ENCODE measurements at regions not wholly inside any gene's neighbourhood (a gene's known extent, or its start where the extent isn't known, plus 50 kb on each side); places are given as distances from the start of the nearest gene placed in this dataset.

DNA sequence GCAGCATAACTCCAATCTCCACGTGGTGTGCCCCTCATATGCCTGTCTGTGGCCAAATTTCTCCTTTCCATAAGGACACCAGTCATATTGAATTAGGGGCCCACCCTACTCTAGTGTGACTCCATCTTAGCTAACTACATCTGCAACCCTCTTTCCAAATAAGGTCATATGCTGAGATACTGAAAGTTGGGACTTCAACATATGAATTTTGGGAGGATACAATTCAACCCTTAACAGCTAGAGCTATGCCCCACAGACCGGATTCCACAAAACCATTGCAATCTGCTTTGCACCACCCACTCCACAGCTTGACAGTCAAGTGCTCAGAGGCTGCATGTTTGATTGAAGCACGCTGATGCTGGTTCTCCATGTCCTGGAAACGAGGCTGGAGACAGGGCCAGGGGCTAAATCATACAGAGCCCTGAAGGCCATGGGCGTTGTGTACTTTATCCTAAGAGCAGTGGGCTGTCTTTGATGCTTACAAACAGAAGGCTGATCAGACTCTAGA lies 122.8 kb downstream of the MTX3 start:
- DNase-seq = no peak

DNA sequence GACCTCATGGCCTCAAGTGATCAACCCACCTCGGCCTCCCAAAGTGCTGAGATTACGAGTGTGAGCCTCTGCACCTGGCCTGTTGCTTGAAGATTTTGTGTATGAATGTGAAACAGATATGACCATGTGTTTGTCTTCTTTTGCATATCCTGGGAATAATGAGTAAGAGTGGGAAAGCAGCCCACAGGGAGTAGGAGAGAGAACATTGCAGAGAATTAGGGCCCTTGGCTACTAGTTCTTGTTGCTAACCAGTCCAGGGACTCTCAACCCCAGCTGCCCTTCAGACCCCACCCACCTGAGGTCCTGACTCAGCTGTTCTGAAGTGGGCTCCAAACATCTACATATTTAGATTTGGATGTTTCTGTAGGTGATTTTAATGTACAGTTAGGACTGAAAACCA lies 125.5 kb downstream of the MTX3 start:
- DNase-seq = no peak

DNA sequence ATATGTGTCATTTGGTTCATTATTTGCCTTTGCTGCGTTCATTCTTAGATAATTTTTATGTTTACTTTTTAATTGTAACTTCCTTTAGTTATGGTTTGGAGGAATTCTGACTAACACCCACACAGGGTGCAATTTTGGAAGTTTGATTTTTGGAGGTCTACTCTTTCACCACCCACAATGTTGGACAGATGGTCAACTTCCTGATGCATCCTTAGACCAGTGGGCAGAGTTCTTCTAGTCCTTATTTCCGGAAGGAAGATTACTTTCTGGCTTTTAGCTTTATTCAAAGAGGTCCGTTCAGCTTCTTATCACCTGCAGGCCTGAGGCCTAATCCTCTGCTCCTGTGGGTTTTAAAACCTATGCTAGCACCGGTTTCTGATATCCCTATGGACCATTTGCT lies 126.7 kb downstream of the MTX3 start:
- no peak for DNase-seq

DNA sequence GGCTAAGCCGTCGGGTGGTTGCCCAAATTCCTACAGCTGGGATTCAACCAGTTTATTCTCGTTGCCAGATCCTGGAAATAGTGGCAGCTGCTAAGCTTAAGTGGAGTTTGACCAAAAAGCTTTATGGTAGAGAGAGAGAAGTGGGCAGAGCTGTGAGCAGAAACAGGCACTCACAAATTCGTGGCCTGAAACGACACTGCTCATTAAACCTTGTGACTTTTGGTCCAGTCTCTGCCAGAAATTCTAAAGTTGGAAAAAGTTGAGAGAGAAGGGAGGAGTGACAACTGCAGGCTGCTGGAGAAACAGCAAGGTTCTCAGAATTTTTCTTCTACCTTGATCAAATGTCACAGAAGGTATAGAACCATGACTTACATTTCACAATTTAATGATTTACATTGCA lies 131.5 kb downstream of the MTX3 start:
- DNase-seq = no peak

DNA sequence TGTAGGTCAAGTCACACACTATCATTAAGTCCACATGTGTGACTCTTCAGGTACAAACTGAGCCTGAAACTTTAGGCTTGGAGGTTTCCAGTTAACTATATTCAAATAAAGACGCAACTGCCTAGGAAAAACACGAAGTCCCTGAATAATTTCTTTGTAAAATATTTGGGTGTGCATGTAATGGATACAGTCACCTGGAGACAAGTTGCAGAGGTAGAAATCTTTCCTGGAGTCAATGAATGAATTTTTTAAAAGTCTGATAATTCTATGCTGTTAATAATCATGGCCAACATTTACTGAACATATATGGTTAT lies 132.7 kb downstream of the MTX3 start:
- no peak for DNase-seq

DNA sequence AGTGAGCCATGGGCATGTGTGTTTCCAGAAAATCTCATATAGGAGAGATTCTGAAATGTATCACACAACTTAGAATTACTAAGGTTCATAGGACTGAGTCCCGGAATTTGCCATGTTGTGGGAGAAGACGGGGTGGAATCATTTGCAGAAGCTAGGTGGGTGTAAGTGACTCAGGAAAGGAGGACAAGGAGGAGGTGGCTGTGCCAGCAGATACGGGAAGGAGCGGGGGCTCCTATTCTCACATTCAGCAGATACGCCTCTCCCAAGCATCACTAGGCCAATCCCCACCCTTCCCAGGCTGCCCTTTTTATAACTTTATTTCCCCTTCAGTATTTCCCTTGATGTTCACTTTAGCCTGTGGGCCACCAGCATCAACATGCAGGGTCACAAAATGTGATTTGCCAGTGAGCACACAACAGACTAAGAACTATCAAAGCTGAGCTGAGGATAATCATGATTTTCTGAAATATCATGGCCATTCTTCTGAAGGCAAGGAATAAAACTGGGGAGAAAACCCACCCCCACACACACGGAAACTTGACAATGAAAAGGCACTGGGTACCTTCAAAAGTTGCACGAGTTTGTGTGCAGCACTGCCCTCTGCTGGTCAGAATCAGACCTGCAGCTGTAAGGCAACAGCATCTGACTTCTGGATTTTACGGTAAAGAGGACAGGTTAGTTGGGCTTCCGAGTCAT lies 133.2 kb downstream of the MTX3 start:
- DNase-seq = peak; percentile 81

DNA sequence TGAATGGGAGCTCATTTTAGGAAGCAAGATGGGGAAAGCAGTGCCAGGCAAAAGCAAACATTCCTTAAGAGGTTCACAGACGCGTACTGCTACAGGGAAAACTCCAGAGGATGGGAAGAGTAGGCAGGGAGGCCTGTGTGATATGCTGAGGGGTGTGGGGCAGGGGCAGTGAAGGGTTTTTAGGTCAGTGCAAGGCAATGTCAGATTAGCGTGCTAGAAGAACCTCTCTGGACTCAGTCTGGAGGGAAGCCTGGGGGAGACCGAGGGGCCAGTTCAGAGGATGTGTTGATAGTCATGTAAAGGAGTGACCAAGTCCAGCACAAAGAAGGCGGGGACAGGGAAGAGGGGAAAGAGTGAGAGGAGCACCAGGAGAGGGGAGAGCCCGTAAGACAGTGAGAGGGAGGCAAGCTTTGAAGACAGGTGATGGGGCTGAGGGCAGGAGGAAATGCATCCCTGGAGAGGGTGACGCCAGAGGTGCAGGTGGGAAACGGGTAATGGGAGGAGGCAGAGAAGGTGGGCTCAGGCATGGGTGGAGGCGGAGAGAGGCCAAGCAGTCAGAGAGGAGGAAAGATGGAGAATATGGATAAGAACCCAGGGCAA lies 134.5 kb downstream of the MTX3 start:
- DNase-seq = no peak

DNA sequence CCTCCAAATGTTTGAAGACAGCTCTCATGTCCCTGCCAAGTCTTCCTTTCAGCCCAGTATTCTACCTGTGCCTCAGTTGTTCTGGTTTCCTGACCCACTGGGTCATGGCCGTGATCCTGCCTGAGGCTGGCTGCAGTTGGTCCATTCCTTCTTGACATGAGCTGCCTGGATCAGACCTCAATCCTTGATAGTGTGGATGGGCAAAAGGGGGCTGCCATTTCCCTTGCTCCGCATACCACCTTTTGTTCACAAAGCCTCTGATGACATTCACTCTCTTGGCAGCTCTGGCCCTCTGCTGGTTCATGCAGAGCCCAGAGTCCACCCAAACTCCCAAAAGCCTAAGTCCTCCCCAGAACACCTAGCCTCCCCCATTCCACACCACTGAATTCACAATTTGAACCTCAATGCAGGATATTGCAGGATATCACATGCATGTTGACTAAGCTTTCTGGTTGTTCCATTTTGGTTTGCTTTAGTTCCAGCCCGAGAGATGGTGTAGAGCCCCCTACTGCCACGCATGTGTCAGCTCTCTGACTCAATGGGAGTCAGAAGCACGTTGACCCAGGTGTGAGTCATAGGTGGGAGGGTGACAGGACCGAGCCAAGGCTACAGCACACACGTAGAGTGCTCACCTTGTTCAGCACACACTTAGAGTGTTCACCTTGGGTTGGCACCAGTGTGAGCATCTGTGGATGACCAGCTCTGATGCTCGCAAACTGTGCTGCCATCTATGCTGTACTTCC lies 137.2 kb downstream of the MTX3 start:
- no peak for DNase-seq

DNA sequence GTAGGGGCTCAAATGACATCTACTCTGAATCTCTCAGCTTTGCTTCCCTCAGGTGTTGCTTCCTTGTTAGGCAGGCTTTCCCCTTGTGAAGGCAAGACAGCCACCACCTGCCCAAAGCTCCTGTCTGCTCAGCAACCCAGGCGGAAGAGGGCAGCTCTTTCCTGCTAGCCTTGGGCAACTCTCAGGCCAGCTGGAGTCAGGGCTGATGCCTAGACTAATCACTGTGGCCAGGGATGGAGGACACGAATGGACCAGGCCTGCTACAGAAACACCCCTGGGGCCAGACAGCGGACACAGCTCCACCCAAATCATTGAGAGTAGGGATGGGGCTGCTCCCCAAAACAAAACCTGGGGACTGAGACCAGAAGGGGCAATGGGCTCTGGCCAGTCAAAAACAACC lies 138.0 kb downstream of the MTX3 start:
- DNase-seq = no peak

DNA sequence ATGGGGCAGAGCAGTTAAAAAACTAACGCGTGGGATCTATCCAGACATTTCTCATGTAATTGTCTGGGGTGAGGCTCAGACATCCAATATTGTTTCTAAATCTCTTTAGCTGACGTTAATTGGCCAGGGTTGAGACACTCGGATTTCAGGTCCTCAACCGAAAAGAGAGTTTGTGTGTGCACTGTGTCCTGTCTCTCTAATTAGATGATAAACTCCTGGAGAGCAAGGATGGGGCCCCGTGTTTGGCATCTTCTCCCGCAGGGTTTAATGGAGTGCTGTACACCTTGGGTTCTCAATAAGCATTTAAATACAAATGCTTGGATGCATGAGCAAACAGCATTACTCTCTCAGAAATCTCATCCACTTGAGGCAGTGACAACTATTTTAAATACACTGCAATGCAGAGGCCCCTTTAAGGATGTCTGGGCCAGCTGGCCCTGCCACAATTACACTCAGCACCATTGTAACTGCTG lies 139.6 kb downstream of the MTX3 start:
- no peak for DNase-seq

DNA sequence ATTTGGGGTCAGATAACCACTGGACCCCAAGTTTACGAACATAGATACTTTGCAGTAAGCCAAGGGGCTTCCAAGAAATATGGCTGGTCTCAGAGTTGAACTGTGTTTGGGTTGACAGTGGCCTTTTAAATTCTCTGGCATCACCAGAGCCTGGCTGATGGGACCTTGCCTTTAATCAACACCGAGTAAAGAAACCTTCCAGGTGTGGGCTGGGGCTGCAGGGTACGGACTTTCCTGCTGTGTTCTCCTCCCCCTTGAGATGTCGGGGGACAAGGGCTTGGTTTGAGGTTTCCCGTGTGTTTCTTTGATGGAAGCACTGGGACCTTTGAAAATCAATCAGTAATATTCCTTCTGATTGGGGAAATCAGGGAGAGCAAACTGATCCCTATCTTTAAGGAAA lies 140.1 kb downstream of the MTX3 start:
- no peak for DNase-seq

DNA sequence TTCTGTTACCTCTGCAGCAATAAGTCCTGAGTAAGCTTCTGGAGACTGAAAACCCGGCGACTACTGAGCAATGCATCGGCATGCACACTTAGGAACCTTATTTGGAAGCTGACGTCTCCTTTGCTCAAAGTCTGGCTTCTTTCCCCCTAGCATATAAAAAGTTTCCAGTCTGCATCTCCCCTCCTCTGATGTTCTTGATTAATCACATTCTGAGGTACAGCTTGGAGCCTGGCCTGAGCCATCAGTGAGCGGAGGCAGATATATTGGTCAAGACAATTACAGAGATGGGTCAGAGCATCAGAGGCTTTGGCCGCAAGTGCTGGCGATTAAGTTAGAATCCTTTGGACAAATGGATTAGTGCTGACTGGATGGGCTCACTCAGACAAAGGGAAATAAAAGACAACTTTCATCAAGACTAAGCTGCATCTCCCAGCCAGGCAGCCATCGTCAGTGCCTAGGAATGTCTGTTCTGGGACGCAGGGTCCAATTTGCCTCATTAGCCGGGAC lies 140.7 kb downstream of the MTX3 start:
- DNase-seq = no peak

DNA sequence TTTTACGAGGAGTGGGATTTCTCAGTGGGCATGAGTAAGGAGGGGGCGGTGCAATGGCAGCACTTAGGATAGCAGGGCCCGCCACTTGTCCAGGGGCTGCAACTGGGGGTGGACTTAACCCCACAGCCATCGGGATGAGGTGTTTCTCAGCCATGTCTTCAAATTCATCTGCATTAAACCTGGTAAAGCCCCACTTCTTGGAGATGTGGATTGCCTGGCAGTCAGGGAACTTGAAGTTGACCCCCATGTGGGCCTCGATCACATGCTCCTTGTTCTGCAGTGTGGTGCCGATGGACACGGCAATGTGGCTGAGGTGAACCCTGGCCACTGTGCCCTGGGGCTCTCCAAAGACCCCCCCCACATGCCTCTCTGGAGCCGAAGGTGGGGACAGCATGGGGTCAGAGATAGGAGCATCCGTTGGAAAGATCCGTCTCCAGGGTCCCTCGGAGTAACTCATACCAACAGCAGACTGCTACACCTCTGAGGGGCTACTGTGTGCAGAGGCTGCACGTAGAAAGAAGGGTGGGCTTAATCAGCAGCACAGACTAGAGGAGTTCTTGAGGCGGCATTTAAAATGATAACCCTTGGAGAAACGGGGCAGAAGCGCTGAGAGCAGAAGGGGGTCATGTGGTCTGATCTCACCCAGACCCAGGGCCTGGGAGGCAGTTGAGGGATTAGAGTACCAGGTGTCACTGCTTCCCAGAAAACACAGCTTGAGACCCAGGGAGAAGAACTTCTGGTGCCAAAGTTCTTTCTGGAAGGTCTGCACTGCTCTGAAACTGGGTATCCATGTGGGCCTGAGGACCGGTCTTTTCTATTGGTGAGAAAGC lies 141.4 kb downstream of the MTX3 start:
- no peak for DNase-seq
